K562 (cell line): ENCODE measurements at regions not wholly inside any gene's neighbourhood (a gene's known extent, or its start where the extent isn't known, plus 50 kb on each side); places are given as distances from the start of the nearest gene placed in this dataset.

Source experiments
- TARDBP ChIP-seq: fragments of 450-650 bp; IDR thresholded peaks from 2 replicates; pipeline ENCODE4 v1.6.1; 2016
- TF ChIP-seq, protein P1 (sequence below): fragments of 200-400 bp; formaldehyde crosslinking; IDR thresholded peaks from 2 replicates; pipeline ENCODE4 v1.6.1; 2017; ENCODE audit warnings: mild to moderate bottlenecking, low read depth, low read length, moderate library complexity
- TF ChIP-seq, protein P2 (sequence below): fragments of 450-650 bp; IDR thresholded peaks from 2 replicates; pipeline ENCODE4 v1.6.1; 2017; ENCODE audit warnings: mild to moderate bottlenecking, moderate library complexity
- TF ChIP-seq, protein P3 (sequence below): fragments of 250-450 bp; sonication (Bioruptor Pico); IDR thresholded peaks from 2 replicates; pipeline ENCODE4 v1.8.0; 2021; ENCODE audit warnings: moderate library complexity, mild to moderate bottlenecking, inconsistent platforms
- TF ChIP-seq, protein P4 (sequence below): fragments of 450-650 bp; formaldehyde crosslinking; IDR thresholded peaks from 2 replicates; pipeline ENCODE4 v1.4.0; 2022; ENCODE audit warnings: missing genetic modification characterization

DNA sequence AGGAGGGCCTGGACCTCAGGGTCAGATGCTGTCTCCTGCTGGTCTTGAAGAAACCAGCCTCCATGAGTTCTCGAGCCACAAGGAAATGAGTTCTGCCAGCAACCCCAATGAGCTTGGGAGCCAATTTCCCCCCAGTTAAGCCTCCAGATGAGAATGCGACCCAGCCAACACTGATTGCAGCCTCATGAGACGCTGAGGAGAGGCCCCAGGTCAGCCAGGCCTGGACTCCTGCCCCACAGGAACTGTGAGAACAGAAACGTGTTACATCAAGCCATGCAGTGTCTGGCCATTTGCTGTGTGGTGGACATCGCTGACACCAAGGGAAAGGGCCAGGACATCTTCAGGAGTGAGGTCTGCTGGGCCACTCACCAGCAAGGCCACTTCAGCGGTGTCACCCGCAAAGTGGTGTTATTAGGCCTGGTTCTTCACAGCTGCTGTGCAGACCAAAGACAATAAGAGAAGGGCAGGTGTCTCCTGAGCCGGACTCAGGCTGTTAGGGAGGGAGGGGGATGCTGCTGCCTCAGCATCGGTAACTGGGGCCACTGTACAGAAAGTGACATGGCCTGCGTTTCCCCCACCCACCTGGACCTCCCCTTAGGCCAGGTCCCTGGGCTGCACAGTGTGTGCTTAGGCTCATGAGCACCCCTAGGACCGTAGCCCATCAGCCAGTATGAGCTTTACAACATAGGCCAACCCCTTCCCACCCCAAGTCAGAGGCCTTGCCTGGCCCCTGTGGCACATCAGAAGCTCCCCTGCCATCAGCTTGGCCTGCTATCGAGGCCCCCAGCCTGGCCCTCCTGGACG lies 272.4 kb upstream of the RTL1 start (continued):
- TF ChIP-seq, protein P1, sequence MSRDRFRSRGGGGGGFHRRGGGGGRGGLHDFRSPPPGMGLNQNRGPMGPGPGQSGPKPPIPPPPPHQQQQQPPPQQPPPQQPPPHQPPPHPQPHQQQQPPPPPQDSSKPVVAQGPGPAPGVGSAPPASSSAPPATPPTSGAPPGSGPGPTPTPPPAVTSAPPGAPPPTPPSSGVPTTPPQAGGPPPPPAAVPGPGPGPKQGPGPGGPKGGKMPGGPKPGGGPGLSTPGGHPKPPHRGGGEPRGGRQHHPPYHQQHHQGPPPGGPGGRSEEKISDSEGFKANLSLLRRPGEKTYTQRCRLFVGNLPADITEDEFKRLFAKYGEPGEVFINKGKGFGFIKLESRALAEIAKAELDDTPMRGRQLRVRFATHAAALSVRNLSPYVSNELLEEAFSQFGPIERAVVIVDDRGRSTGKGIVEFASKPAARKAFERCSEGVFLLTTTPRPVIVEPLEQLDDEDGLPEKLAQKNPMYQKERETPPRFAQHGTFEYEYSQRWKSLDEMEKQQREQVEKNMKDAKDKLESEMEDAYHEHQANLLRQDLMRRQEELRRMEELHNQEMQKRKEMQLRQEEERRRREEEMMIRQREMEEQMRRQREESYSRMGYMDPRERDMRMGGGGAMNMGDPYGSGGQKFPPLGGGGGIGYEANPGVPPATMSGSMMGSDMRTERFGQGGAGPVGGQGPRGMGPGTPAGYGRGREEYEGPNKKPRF, result no peak
- TF ChIP-seq TARDBP, result no peak
- TF ChIP-seq, protein P2, sequence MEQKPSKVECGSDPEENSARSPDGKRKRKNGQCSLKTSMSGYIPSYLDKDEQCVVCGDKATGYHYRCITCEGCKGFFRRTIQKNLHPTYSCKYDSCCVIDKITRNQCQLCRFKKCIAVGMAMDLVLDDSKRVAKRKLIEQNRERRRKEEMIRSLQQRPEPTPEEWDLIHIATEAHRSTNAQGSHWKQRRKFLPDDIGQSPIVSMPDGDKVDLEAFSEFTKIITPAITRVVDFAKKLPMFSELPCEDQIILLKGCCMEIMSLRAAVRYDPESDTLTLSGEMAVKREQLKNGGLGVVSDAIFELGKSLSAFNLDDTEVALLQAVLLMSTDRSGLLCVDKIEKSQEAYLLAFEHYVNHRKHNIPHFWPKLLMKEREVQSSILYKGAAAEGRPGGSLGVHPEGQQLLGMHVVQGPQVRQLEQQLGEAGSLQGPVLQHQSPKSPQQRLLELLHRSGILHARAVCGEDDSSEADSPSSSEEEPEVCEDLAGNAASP, result no peak
- TF ChIP-seq, protein P3, sequence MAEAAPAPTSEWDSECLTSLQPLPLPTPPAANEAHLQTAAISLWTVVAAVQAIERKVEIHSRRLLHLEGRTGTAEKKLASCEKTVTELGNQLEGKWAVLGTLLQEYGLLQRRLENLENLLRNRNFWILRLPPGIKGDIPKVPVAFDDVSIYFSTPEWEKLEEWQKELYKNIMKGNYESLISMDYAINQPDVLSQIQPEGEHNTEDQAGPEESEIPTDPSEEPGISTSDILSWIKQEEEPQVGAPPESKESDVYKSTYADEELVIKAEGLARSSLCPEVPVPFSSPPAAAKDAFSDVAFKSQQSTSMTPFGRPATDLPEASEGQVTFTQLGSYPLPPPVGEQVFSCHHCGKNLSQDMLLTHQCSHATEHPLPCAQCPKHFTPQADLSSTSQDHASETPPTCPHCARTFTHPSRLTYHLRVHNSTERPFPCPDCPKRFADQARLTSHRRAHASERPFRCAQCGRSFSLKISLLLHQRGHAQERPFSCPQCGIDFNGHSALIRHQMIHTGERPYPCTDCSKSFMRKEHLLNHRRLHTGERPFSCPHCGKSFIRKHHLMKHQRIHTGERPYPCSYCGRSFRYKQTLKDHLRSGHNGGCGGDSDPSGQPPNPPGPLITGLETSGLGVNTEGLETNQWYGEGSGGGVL (CRISPR knock-in tag), result no peak
- TF ChIP-seq, protein P4, sequence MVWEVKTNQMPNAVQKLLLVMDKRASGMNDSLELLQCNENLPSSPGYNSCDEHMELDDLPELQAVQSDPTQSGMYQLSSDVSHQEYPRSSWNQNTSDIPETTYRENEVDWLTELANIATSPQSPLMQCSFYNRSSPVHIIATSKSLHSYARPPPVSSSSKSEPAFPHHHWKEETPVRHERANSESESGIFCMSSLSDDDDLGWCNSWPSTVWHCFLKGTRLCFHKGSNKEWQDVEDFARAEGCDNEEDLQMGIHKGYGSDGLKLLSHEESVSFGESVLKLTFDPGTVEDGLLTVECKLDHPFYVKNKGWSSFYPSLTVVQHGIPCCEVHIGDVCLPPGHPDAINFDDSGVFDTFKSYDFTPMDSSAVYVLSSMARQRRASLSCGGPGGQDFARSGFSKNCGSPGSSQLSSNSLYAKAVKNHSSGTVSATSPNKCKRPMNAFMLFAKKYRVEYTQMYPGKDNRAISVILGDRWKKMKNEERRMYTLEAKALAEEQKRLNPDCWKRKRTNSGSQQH, result no peak
